T1000 (cell line): ENCODE measurements at regions not wholly inside any gene's neighbourhood (a gene's known extent, or its start where the extent isn't known, plus 50 kb on each side); places are given as distances from the start of the nearest gene placed in this dataset.
"Not testable (repeated sequence)": the region's sequence is repeated elsewhere in the genome, so short reads cannot be mapped to it uniquely, and the experiment has no call there.

Experiments
- DNase-seq: peaks from one replicate; lab custom pipeline; 2025; ENCODE audit warnings: mixed read lengths; lab: John Stamatoyannopoulos, UW

GRCh38 chr15:95180530-95180929 lies 949.2 kb downstream of the MCTP2 start:
- no peak for DNase-seq

GRCh38 chr15:95182091-95182490 lies 950.7 kb downstream of the MCTP2 start:
- DNase-seq, result no peak

GRCh38 chr15:95192923-95193322 lies 961.6 kb downstream of the MCTP2 start:
- DNase-seq, result no peak

- no peak for DNase-seq
Measured at GRCh38 chr15:95194746-95195145, 963.4 kb downstream of the MCTP2 start.

GRCh38 chr15:95196176-95196915 lies 965.0 kb downstream of the MCTP2 start:
- DNase-seq, result no peak

GRCh38 chr15:95202569-95203349 lies 971.4 kb downstream of the MCTP2 start:
- DNase-seq, result peak; percentile 4

- DNase-seq, result no peak
Measured at GRCh38 chr15:95205077-95205476, 973.7 kb downstream of the MCTP2 start.

- DNase-seq, result not testable (repeated sequence)
Measured at GRCh38 chr15:95205830-95206229, 974.5 kb downstream of the MCTP2 start.

GRCh38 chr15:95208071-95208470 lies 976.7 kb downstream of the MCTP2 start:
- no peak for DNase-seq

GRCh38 chr15:95208988-95209387 lies 977.6 kb downstream of the MCTP2 start:
- no peak for DNase-seq

GRCh38 chr15:95210436-95210981 lies 979.1 kb downstream of the MCTP2 start:
- no peak for DNase-seq

- no peak for DNase-seq
Measured at GRCh38 chr15:95215017-95215416, 983.7 kb downstream of the MCTP2 start.

GRCh38 chr15:95226835-95227234 lies 995.5 kb downstream of the MCTP2 start:
- no peak for DNase-seq

GRCh38 chr15:95227235-95227634 lies 995.9 kb downstream of the MCTP2 start:
- DNase-seq, result no peak

GRCh38 chr15:95228856-95229555 lies 997.6 kb downstream of the MCTP2 start:
- DNase-seq, result no peak

- DNase-seq, result no peak
Measured at GRCh38 chr15:95235033-95235432, 1003.7 kb downstream of the MCTP2 start.

GRCh38 chr15:95247071-95247984 lies 1016.0 kb downstream of the MCTP2 start:
- DNase-seq, result peak; percentile 70

- DNase-seq, result no peak
Measured at GRCh38 chr15:95249524-95249923, 1018.2 kb downstream of the MCTP2 start.

- no peak for DNase-seq
Measured at GRCh38 chr15:95252404-95252803, 1021.0 kb downstream of the MCTP2 start.

- DNase-seq, result no peak
Measured at GRCh38 chr15:95254263-95254662, 1022.9 kb downstream of the MCTP2 start.

- DNase-seq, result peak; percentile 36
Measured at GRCh38 chr15:95259513-95259912, 1028.2 kb downstream of the MCTP2 start.
